ENCODE measurements at regions not wholly inside any gene's neighbourhood (a gene's known extent, or its start where the extent isn't known, plus 50 kb on each side); places are given as distances from the start of the nearest gene placed in this dataset.

- TF ChIP-seq, protein P1, sequence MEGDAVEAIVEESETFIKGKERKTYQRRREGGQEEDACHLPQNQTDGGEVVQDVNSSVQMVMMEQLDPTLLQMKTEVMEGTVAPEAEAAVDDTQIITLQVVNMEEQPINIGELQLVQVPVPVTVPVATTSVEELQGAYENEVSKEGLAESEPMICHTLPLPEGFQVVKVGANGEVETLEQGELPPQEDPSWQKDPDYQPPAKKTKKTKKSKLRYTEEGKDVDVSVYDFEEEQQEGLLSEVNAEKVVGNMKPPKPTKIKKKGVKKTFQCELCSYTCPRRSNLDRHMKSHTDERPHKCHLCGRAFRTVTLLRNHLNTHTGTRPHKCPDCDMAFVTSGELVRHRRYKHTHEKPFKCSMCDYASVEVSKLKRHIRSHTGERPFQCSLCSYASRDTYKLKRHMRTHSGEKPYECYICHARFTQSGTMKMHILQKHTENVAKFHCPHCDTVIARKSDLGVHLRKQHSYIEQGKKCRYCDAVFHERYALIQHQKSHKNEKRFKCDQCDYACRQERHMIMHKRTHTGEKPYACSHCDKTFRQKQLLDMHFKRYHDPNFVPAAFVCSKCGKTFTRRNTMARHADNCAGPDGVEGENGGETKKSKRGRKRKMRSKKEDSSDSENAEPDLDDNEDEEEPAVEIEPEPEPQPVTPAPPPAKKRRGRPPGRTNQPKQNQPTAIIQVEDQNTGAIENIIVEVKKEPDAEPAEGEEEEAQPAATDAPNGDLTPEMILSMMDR (IDR thresholded peaks at IDR 0.05; ENCODE audit: extremely low read depth, low read depth, low read length), result no peak
- Histone ChIP-seq H3K36me3 (ENCODE audit: insufficient read depth, low read length) (no peaks in the 10 kb centered on the region), H3K4me1 (ENCODE audit: insufficient read depth, low read length) (peaks cover 3% of the 10 kb centered on the region), H2AFZ (ENCODE audit: low read length) (no peak overlapping the region), H3K79me2 (ENCODE audit: insufficient read depth, low read length) (no peaks in the 10 kb centered on the region), H3K27me3 (ENCODE audit: insufficient read depth, low read length) (no peaks in the 10 kb centered on the region), H3K9me3 (ENCODE audit: low read depth, low read length) (no peaks in the 10 kb centered on the region), H3K4me2 (ENCODE audit: insufficient read depth, low read length) (no peak overlapping the region), H4K20me1 (ENCODE audit: insufficient read depth, low read length) (no peaks in the 10 kb centered on the region), H3K27ac (ENCODE audit: low read depth, low read length) (no peak overlapping the region), H3K4me3 (ENCODE audit: insufficient read depth, low read length) (no peak overlapping the region)
- no peak for DNase-seq (ENCODE audit: insufficient read length, low spot score, missing footprints)
These were observed 124.5 kb downstream of the TMEM182 start for GRCh38 chr2:102886216-102886893.

DNA sequence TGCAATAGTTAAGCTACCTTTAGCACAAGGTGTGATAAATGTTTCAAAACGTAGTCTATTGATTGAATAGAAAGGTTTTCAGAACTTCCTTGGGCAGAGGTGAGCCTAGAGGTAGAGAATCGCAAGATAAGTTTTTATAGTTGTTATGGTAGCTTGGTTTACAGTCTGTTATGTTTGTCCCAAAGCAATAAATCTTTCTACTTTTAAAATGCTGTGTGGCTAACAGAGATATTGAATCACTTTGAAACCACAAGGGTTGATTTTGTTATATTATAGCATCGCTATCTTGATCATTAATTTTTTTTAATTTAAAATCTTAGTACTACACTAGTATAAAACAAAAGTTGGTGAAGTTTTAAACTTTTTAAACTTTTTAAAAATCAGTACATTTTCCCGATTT, 126.7 kb downstream of the TMEM182 start:
- DNase-seq (ENCODE audit: insufficient read length, low spot score, missing footprints), result no peak
- H3K4me3 ChIP-seq (ENCODE audit: insufficient read depth, low read length), result no peak overlapping the region
- H3K27ac ChIP-seq (ENCODE audit: low read depth, low read length), result no peak overlapping the region
- no peaks in the 10 kb centered on the region for H3K79me2 ChIP-seq (ENCODE audit: insufficient read depth, low read length)
- H2AFZ ChIP-seq (ENCODE audit: low read length), result no peak overlapping the region
- no peaks in the 10 kb centered on the region for H3K9me3 ChIP-seq (ENCODE audit: low read depth, low read length)
- H3K4me2 ChIP-seq (ENCODE audit: insufficient read depth, low read length), result no peak overlapping the region
- TF ChIP-seq, protein P1 (IDR thresholded peaks at IDR 0.05; ENCODE audit: extremely low read depth, low read depth, low read length), result no peak
- H3K36me3 ChIP-seq (ENCODE audit: insufficient read depth, low read length), result no peaks in the 10 kb centered on the region
- no peaks in the 10 kb centered on the region for H3K27me3 ChIP-seq (ENCODE audit: insufficient read depth, low read length)
- peaks cover 3% of the 10 kb centered on the region for H3K4me1 ChIP-seq (ENCODE audit: insufficient read depth, low read length)
- H4K20me1 ChIP-seq (ENCODE audit: insufficient read depth, low read length), result no peaks in the 10 kb centered on the region

- H2AFZ ChIP-seq (ENCODE audit: low read length), result peak overlapping the region; percentile 21
These were observed 129.5 kb downstream of the TMEM182 start for GRCh38 chr2:102891296-102891695.

GRCh38 chr2:102892698-102893310, 131.0 kb downstream of the TMEM182 start:
- H3K4me2 ChIP-seq (ENCODE audit: insufficient read depth, low read length), result no peak overlapping the region

More at GRCh38 chr2:102891296-102891695, 129.5 kb downstream of the TMEM182 start:
- no peak for DNase-seq (ENCODE audit: insufficient read length, low spot score, missing footprints)
- H4K20me1 ChIP-seq (ENCODE audit: insufficient read depth, low read length), result no peaks in the 10 kb centered on the region
- no peaks in the 10 kb centered on the region for H3K9me3 ChIP-seq (ENCODE audit: low read depth, low read length)
- no peaks in the 10 kb centered on the region for H3K27me3 ChIP-seq (ENCODE audit: insufficient read depth, low read length)
- H3K4me3 ChIP-seq (ENCODE audit: insufficient read depth, low read length), result no peak overlapping the region
- no peak overlapping the region for H3K27ac ChIP-seq (ENCODE audit: low read depth, low read length)
- no peaks in the 10 kb centered on the region for H3K36me3 ChIP-seq (ENCODE audit: insufficient read depth, low read length)
- TF ChIP-seq, protein P1 (IDR thresholded peaks at IDR 0.05; ENCODE audit: extremely low read depth, low read depth, low read length), result no peak
- H3K4me2 ChIP-seq (ENCODE audit: insufficient read depth, low read length), result peak overlapping the region; percentile 22
- H3K79me2 ChIP-seq (ENCODE audit: insufficient read depth, low read length), result no peaks in the 10 kb centered on the region
- peaks cover 3% of the 10 kb centered on the region for H3K4me1 ChIP-seq (ENCODE audit: insufficient read depth, low read length)

More at GRCh38 chr2:102892698-102893310, 131.0 kb downstream of the TMEM182 start:
- H2AFZ ChIP-seq (ENCODE audit: low read length), result no peak overlapping the region
- H4K20me1 ChIP-seq (ENCODE audit: insufficient read depth, low read length), result no peaks in the 10 kb centered on the region
- H3K4me1 ChIP-seq (ENCODE audit: insufficient read depth, low read length), result peaks cover 3% of the 10 kb centered on the region
- H3K27ac ChIP-seq (ENCODE audit: low read depth, low read length), result no peak overlapping the region
- no peak for DNase-seq (ENCODE audit: insufficient read length, low spot score, missing footprints)
- no peaks in the 10 kb centered on the region for H3K27me3 ChIP-seq (ENCODE audit: insufficient read depth, low read length)
- no peaks in the 10 kb centered on the region for H3K9me3 ChIP-seq (ENCODE audit: low read depth, low read length)
- H3K4me3 ChIP-seq (ENCODE audit: insufficient read depth, low read length), result no peak overlapping the region
- TF ChIP-seq, protein P1 (IDR thresholded peaks at IDR 0.05; ENCODE audit: extremely low read depth, low read depth, low read length), result no peak
- no peaks in the 10 kb centered on the region for H3K79me2 ChIP-seq (ENCODE audit: insufficient read depth, low read length)
- no peaks in the 10 kb centered on the region for H3K36me3 ChIP-seq (ENCODE audit: insufficient read depth, low read length)
